ENCODE measurements at regions not wholly inside any gene's neighbourhood (a gene's known extent, or its start where the extent isn't known, plus 50 kb on each side); places are given as distances from the start of the nearest gene placed in this dataset.

GRCh38 chr5:175253597-175253996 is 190.4 kb downstream of the DRD1 start:
- WGBS, 2 donors = 65 to 68% methylated on average over 8 of the region's 8 CpGs
- TF ChIP-seq CTCF (IDR thresholded peaks at IDR 0.05) = no peak
- no peak for TF ChIP-seq POLR2A (IDR thresholded peaks at IDR 0.05)
- H3K4me3 ChIP-seq (ENCODE audit: low read depth, poor library complexity, severe bottlenecking) = no peak overlapping the region
- intact Hi-C loops (cut with DNase I; ENCODE audit: low total_unique reads) = no loop called here
- DNase-seq (ENCODE audit: low spot score in 2 of 2) = no peak

- no peak overlapping the region for H3K4me3 ChIP-seq (ENCODE audit: low read depth, poor library complexity, severe bottlenecking)
- 87% methylated on average over 4 of the region's 4 CpGs for WGBS, 2 donors
- DNase-seq (ENCODE audit: low spot score in 2 of 2) = no peak
- TF ChIP-seq CTCF (IDR thresholded peaks at IDR 0.05) (no peak), POLR2A (IDR thresholded peaks at IDR 0.05) (no peak)
- intact Hi-C loops (cut with DNase I; ENCODE audit: low total_unique reads) = no loop called here
These were observed 191.7 kb downstream of the DRD1 start for GRCh38 chr5:175252234-175252805.

GRCh38 chr5:175250426-175250825 is 193.6 kb downstream of the DRD1 start:
- WGBS, 2 donors = 69 to 70% methylated on average over 4 of the region's 4 CpGs
- no peak for DNase-seq (ENCODE audit: low spot score in 2 of 2)
- intact Hi-C loops (cut with DNase I; ENCODE audit: low total_unique reads) = no loop called here
- no peak overlapping the region for H3K4me3 ChIP-seq (ENCODE audit: low read depth, poor library complexity, severe bottlenecking)
- TF ChIP-seq CTCF (IDR thresholded peaks at IDR 0.05) = no peak
- no peak for TF ChIP-seq POLR2A (IDR thresholded peaks at IDR 0.05)

- no peak overlapping the region for H3K4me3 ChIP-seq (ENCODE audit: low read depth, poor library complexity, severe bottlenecking)
- intact Hi-C loops (cut with DNase I; ENCODE audit: low total_unique reads) = no loop called here
- TF ChIP-seq POLR2A (IDR thresholded peaks at IDR 0.05) = no peak
- TF ChIP-seq CTCF (IDR thresholded peaks at IDR 0.05) = no peak
- no peak for DNase-seq (ENCODE audit: low spot score in 2 of 2)
- 72 to 83% methylated on average over 6 of the region's 6 CpGs for WGBS, 2 donors
These were observed 195.5 kb downstream of the DRD1 start for GRCh38 chr5:175248416-175248905.

GRCh38 chr5:175246889-175247520 is 197.0 kb downstream of the DRD1 start:
- intact Hi-C loops (cut with DNase I; ENCODE audit: low total_unique reads) = no loop called here
- H3K4me3 ChIP-seq (ENCODE audit: low read depth, poor library complexity, severe bottlenecking) = no peak overlapping the region
- DNase-seq (ENCODE audit: low spot score in 2 of 2) = no peak
- TF ChIP-seq CTCF (IDR thresholded peaks at IDR 0.05) (no peak), POLR2A (IDR thresholded peaks at IDR 0.05) (no peak)
- WGBS, 2 donors = 32 to 35% methylated on average over 4 of the region's 4 CpGs

All from lower leg skin (tissue), 4 donors.